Right lung (tissue), 2 donors: ENCODE measurements at regions not wholly inside any gene's neighbourhood (a gene's known extent, or its start where the extent isn't known, plus 50 kb on each side); places are given as distances from the start of the nearest gene placed in this dataset.
A peak's percentile ranks its signal among the peaks of the same experiment; 100 is the strongest.
"Not testable (repeated sequence)": the region's sequence is repeated elsewhere in the genome, so short reads cannot be mapped to it uniquely, and the experiment has no call there.

ENCODE experiments used
- DNase-seq, 2 donors: peaks; one replicate each; pipeline ENCODE4 v3.0.0-alpha.2; 2013

- DNase-seq = no peak
Observed at GRCh38 chr3:23706111-23706510, 99.6 kb upstream of the UBE2E1 start.

- no peak for DNase-seq
Observed at GRCh38 chr3:23709987-23710386, 95.8 kb upstream of the UBE2E1 start.

- peak; percentile 82 to 87 for DNase-seq
Observed at GRCh38 chr3:23710555-23710954, 95.2 kb upstream of the UBE2E1 start.

- DNase-seq = no peak
Observed at GRCh38 chr3:23711916-23712494, 93.8 kb upstream of the UBE2E1 start.

GRCh38 chr3:23712656-23713559, 92.8 kb upstream of the UBE2E1 start:
- no peak for DNase-seq

GRCh38 chr3:23713641-23714040, 92.1 kb upstream of the UBE2E1 start:
- no peak for DNase-seq

- no peak for DNase-seq
Observed at GRCh38 chr3:23720059-23720458, 85.7 kb upstream of the UBE2E1 start.

- no peak for DNase-seq
Observed at GRCh38 chr3:23720885-23721284, 84.9 kb upstream of the UBE2E1 start.

GRCh38 chr3:23723141-23723540, 82.6 kb upstream of the UBE2E1 start:
- DNase-seq = no peak

GRCh38 chr3:23723930-23724329, 81.8 kb upstream of the UBE2E1 start:
- DNase-seq = no peak

GRCh38 chr3:23726811-23727548, 78.8 kb upstream of the UBE2E1 start:
- DNase-seq = no peak

GRCh38 chr3:23728601-23729117, 77.1 kb upstream of the UBE2E1 start:
- DNase-seq = no peak

GRCh38 chr3:23729362-23729761, 76.4 kb upstream of the UBE2E1 start:
- DNase-seq = not testable (repeated sequence)

- no peak for DNase-seq
Observed at GRCh38 chr3:23734481-23734880, 71.3 kb upstream of the UBE2E1 start.

- no peak for DNase-seq
Observed at GRCh38 chr3:23735062-23735461, 70.7 kb upstream of the UBE2E1 start.

- DNase-seq = no peak
Observed at GRCh38 chr3:23735535-23736326, 70.0 kb upstream of the UBE2E1 start.

GRCh38 chr3:23738944-23739343, 66.8 kb upstream of the UBE2E1 start:
- DNase-seq = no peak

GRCh38 chr3:23739536-23739935, 66.2 kb upstream of the UBE2E1 start:
- no peak for DNase-seq

- no peak for DNase-seq
Observed at GRCh38 chr3:23740517-23740965, 65.2 kb upstream of the UBE2E1 start.

- no peak for DNase-seq
Observed at GRCh38 chr3:23741036-23741706, 64.6 kb upstream of the UBE2E1 start.
